GM20000 (cell line): ENCODE measurements at regions not wholly inside any gene's neighbourhood (a gene's known extent, or its start where the extent isn't known, plus 50 kb on each side); places are given as distances from the start of the nearest gene placed in this dataset.

Source experiments
- DNase-seq: peaks from one replicate; pipeline ENCODE4 v3.0.0; 2012; ENCODE audit warnings: low spot score
- TF ChIP-seq, protein P1 (sequence below): IDR thresholded peaks from 2 replicates; pipeline ENCODE4 v1.5.1; 2012; ENCODE audit warnings: mild to moderate bottlenecking, control low read depth; ENCODE audit errors: extremely low read depth, missing control alignments

DNA sequence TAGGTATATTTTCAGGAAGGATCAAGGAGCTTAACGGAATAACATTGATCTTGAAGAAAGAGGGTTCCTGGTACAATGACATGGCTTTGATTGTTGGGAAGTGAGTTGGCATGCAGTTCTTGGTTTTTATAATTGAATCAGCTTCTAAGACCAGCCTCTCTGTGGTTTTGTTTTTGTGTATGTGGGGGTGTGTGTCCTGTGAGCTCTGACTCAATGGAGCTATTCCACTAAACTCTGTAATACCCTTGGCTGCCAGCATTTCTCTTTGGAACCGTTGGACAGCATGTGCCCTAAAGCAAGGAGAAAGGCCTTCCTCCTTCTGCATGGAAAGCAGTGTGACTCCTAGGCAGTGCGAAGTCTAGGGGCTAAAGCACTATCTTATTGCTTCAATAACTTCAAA lies 124.8 kb downstream of the EDEM1 start:
- TF ChIP-seq, protein P1, sequence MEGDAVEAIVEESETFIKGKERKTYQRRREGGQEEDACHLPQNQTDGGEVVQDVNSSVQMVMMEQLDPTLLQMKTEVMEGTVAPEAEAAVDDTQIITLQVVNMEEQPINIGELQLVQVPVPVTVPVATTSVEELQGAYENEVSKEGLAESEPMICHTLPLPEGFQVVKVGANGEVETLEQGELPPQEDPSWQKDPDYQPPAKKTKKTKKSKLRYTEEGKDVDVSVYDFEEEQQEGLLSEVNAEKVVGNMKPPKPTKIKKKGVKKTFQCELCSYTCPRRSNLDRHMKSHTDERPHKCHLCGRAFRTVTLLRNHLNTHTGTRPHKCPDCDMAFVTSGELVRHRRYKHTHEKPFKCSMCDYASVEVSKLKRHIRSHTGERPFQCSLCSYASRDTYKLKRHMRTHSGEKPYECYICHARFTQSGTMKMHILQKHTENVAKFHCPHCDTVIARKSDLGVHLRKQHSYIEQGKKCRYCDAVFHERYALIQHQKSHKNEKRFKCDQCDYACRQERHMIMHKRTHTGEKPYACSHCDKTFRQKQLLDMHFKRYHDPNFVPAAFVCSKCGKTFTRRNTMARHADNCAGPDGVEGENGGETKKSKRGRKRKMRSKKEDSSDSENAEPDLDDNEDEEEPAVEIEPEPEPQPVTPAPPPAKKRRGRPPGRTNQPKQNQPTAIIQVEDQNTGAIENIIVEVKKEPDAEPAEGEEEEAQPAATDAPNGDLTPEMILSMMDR: no peak
- no peak for DNase-seq

DNA sequence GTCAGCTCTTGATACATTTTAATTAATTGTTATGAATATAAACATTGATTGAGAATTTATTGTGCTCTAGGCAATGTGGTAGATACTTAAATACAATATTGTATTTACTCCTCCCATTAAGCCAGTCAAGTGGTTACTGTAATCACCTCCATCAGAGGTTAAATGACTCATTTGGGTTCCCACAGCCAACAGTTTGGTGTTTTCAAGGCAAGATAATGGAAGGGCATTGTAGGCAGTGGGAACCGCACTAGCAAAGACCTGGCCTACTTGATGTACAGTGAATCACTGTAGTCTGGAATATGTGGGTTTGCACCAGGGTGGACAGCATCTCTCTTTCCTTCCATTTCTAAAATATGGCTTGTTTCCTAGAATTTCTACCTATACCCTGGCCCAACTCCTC lies 127.4 kb downstream of the EDEM1 start:
- no peak for DNase-seq
- TF ChIP-seq, protein P1: no peak

DNA sequence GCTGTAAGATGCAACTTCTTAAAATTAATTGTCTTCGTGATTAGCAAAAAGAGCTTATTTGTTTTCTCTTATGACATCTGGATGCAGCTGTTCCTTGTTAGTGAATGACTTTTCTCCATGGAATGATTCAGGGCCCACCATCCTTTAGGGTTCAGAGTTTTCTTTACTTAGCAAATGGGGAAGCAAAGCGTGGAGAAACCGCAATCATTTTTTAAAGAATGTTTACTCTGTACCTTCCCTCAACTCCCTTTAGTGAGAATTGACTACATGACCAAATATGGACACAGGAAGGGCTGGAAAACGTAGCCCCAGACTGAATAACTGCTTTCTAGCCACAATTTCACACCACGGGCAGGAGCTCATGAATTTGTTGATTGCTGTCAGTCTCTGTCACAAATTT lies 130.1 kb downstream of the EDEM1 start:
- no peak for DNase-seq
- TF ChIP-seq, protein P1: no peak

DNA sequence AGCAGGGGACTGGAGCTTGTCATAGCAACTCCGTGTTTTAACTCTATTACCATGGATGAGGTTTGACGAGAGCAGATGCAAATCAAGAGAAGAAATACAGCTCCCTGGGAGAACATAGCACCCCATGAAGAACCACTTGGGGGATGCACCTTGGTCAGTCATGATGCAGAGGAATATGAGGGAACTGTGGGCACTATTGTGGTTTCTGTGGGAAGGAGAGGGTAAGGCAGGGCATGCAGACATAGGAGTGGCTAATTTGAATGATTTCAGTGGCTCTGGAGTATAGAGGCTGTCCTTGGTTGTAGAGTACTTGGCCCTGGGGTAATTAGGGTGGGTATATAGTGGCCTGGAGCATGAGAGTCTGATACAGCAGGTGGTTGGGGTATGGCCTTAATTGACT lies 131.9 kb downstream of the EDEM1 start:
- TF ChIP-seq, protein P1: no peak
- DNase-seq: no peak

DNA sequence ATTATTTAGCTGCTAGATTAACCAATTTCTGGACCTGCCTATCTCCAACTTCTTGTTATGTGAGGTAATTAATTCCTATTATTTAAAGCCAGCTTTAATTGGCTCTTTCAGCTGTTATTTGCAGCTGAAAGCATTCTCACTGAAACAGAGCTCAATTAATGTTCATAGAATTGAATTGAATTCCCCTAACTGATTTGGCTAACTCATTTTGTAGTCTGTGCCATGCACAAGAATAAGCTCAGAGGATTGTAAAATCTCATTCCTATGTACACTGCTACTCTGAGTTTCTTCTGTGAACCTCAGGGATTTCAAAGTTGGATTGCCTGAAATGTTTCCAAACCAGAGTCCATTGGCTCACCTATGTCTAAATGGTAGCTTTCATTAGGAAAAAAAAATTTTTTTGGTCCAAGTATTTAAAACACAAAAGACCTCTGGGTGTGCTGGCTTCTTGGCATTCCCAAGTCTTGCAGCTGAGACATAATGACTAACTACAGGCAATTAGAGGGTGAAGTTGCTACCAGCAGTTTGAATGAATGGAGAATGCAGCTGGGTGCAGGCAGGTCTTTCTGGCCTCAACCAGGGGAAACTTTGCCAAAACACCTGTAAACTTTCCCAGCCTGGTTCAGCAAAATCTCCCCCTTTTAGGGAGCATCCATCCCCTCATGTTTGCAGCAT lies 134.3 kb downstream of the EDEM1 start:
- DNase-seq: no peak

DNA sequence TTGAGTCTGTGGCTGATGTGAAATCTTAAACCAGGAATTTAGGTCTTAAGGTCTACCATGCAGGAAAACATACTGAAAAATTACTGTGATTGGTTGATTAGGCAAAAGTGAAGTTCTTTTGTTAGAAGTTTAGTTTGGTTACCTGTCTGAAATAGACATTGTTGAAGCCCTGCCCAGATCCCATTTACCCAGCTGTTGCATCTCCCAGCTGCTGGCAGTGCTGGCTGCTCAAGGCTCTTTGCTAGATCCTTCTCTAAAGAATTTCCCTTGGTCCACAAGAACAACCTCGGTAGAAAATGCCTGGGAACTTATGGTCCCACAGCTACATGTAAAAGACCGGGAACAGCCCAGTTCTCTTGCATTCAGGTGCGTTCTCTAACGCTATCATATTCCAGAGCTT lies 137.3 kb downstream of the EDEM1 start:
- TF ChIP-seq, protein P1: no peak
- no peak for DNase-seq

More for the DNA sequence above, 134.3 kb downstream of the EDEM1 start:
- TF ChIP-seq, protein P1: no peak

DNA sequence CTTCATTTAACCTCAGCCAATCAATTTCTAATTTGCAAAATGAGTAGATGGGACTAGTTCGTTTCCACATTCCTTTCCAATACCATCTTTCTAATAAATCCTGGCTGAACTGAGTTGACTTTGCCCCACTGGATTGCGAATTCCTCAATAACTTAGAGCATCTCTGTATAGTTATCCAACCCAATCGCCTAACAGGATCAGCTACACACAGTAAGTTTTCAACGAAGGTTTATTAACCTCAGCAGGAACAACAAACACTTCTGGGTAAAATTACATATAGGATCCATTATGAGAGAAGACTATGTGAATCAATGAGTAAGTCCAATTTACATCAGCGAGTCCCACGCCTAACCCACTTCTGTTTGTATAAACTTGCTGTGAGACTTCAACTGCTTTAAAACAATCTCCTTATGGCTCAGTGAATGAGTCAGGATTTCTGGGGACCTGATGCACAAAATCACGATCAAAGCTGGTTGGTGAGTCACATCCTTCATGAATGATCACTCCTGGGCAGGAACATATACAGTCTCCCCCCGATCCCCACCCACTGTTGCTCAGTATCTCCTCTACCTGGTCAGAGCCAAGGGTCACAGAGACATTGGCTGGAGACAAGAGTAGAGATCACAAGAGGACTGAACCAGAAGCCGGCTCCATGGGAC lies 142.8 kb downstream of the EDEM1 start:
- DNase-seq: no peak
- TF ChIP-seq, protein P1: no peak
